ENCODE measurements at regions not wholly inside any gene's neighbourhood (a gene's known extent, or its start where the extent isn't known, plus 50 kb on each side); places are given as distances from the start of the nearest gene placed in this dataset.

DNA sequence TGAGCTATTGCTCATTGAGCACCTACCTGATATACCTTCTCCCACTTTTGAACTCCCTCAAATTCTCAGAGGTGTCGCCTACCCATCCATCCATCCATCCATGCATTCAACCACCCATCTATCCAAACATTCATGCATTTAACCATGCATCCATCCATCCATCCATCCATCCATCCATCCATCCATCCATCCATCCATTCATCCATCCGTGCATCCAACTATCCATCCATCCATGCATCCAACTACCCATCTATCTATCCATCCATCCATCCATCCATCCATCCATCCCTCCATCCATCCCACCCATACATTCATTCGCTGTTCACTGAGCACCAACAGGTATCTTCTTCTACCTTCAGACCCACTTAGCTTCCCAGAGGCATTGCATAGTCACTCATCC lies 342.8 kb downstream of the CTTN start:
- TF ChIP-seq EZH2 (IDR thresholded peaks at IDR 0.05; ENCODE audit: insufficient read depth, low read length) = no peak
- TF ChIP-seq, protein P1, sequence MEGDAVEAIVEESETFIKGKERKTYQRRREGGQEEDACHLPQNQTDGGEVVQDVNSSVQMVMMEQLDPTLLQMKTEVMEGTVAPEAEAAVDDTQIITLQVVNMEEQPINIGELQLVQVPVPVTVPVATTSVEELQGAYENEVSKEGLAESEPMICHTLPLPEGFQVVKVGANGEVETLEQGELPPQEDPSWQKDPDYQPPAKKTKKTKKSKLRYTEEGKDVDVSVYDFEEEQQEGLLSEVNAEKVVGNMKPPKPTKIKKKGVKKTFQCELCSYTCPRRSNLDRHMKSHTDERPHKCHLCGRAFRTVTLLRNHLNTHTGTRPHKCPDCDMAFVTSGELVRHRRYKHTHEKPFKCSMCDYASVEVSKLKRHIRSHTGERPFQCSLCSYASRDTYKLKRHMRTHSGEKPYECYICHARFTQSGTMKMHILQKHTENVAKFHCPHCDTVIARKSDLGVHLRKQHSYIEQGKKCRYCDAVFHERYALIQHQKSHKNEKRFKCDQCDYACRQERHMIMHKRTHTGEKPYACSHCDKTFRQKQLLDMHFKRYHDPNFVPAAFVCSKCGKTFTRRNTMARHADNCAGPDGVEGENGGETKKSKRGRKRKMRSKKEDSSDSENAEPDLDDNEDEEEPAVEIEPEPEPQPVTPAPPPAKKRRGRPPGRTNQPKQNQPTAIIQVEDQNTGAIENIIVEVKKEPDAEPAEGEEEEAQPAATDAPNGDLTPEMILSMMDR (IDR thresholded peaks at IDR 0.05; ENCODE audit: insufficient read depth, low read depth, low read length) = no peak
